OCI-LY1 (cell line): ENCODE measurements at regions not wholly inside any gene's neighbourhood (a gene's known extent, or its start where the extent isn't known, plus 50 kb on each side); places are given as distances from the start of the nearest gene placed in this dataset.

Experiments
- CTCF ChIP-seq: fragments of 200-600 bp; sonication (generic), shearing (Covaris generic); IDR thresholded peaks from 2 replicates; pipeline ENCODE4 v1.5.1; 2017; ENCODE audit warnings: mild to moderate bottlenecking, antibody characterized with exemption, low read length, moderate library complexity, mixed read lengths
- EZH2 ChIP-seq: fragments of 200-600 bp; sonication (generic), shearing (Covaris generic); IDR thresholded peaks from 2 replicates; pipeline ENCODE4 v1.8.0; 2017; ENCODE audit warnings: borderline replicate concordance, mixed run types, mild to moderate bottlenecking, antibody characterized with exemption, low read length, moderate library complexity, mixed read lengths

- TF ChIP-seq CTCF (no peak), EZH2 (no peak)
Observed at GRCh38 chr13:58165617-58166016, 534.1 kb downstream of the PCDH17 start.
